Mesenchymal stem cell (in vitro differentiated cells and primary cell): ENCODE measurements at regions not wholly inside any gene's neighbourhood (a gene's known extent, or its start where the extent isn't known, plus 50 kb on each side); places are given as distances from the start of the nearest gene placed in this dataset.
A peak's percentile ranks its signal among the peaks of the same experiment; 100 is the strongest.

ENCODE experiments used
- DNase-seq: peaks from one replicate; pipeline ENCODE4 v3.0.0-alpha.2; 2013
- H2AFZ ChIP-seq: one replicate; pipeline ENCODE4 v1.6.1; 2013; ENCODE audit warnings: low read depth, mild to moderate bottlenecking, control low read depth, inconsistent platforms, low read length, moderate library complexity
- H2AK5ac ChIP-seq: 2 replicates; pipeline ENCODE4 v1.6.1; 2013; ENCODE audit warnings: low read length, moderate library complexity, mild to moderate bottlenecking, inconsistent platforms; ENCODE audit not compliant: severe bottlenecking
- H2BK120ac ChIP-seq: one replicate; pipeline ENCODE4 v1.6.1; 2013; ENCODE audit warnings: low read depth, mild to moderate bottlenecking, inconsistent platforms, low read length, moderate library complexity
- H2BK12ac ChIP-seq, 2 experiments: one replicate each; pipeline ENCODE4 v1.6.1; 2013; ENCODE audit warnings: inconsistent platforms in 2 of 2, low read length in 2 of 2, mild to moderate bottlenecking in 2 of 2, moderate library complexity in 2 of 2, control low read depth in 1 of 2
- H2BK15ac ChIP-seq: one replicate; pipeline ENCODE4 v1.6.1; 2013; ENCODE audit warnings: mild to moderate bottlenecking, low read depth, inconsistent platforms; ENCODE audit not compliant: poor library complexity, severe bottlenecking
- H2BK5ac ChIP-seq: 2 replicates; pipeline ENCODE4 v1.6.1; 2013; ENCODE audit warnings: low read depth, mild to moderate bottlenecking, low read length, control low read depth, inconsistent platforms; ENCODE audit not compliant: poor library complexity, severe bottlenecking
- H3K14ac ChIP-seq, 2 experiments: one replicate each; pipeline ENCODE4 v1.6.1; 2013; ENCODE audit warnings: inconsistent platforms in 2 of 2, low read length in 2 of 2, control low read depth in 1 of 2, mild to moderate bottlenecking in 1 of 2, moderate library complexity in 1 of 2
- H3K18ac ChIP-seq, 2 experiments: one replicate each; pipeline ENCODE4 v1.6.1; 2013; ENCODE audit warnings: inconsistent platforms in 2 of 2, low read length in 2 of 2, control low read depth in 1 of 2, low read depth in 1 of 2, mild to moderate bottlenecking in 1 of 2
- H3K23ac ChIP-seq, 2 experiments: one replicate each; pipeline ENCODE4 v1.6.1; 2013; ENCODE audit warnings: inconsistent platforms in 2 of 2, low read length in 2 of 2, mild to moderate bottlenecking in 2 of 2, moderate library complexity in 2 of 2, control low read depth in 1 of 2
- H3K27ac ChIP-seq: 2 replicates; pipeline ENCODE4 v1.5.1; 2013; ENCODE audit warnings: mild to moderate bottlenecking, moderate library complexity, low read length, control low read depth, inconsistent platforms; ENCODE audit not compliant: poor library complexity, severe bottlenecking
- H3K27me3 ChIP-seq, 2 experiments: 2 replicates each; pipeline versions ENCODE4 v1.6.1 to v1.7.0; 2013; ENCODE audit warnings: low read length in 2 of 2, mild to moderate bottlenecking in 2 of 2, moderate library complexity in 2 of 2, control low read depth in 1 of 2, inconsistent platforms in 1 of 2; ENCODE audit not compliant: control insufficient read depth in 1 of 2, insufficient read depth in 1 of 2
- H3K36me3 ChIP-seq, 2 experiments: 2 replicates each; pipeline versions ENCODE4 v1.6.1 to v1.7.0; 2013; ENCODE audit warnings: low read length in 2 of 2, control low read depth in 1 of 2, inconsistent platforms in 1 of 2, low read depth in 1 of 2, mild to moderate bottlenecking in 1 of 2; ENCODE audit not compliant: insufficient read depth in 2 of 2, control insufficient read depth in 1 of 2
- H3K4ac ChIP-seq, 2 experiments: one replicate each; pipeline ENCODE4 v1.6.1; 2013; ENCODE audit warnings: inconsistent platforms in 2 of 2, low read length in 2 of 2, mild to moderate bottlenecking in 2 of 2, moderate library complexity in 2 of 2, control low read depth in 1 of 2, low read depth in 1 of 2
- H3K4me1 ChIP-seq: 2 replicates; pipeline ENCODE4 v1.6.1; 2013; ENCODE audit warnings: low read depth, low read length, control low read depth; ENCODE audit not compliant: control insufficient read depth, insufficient read depth
- H3K4me2 ChIP-seq: 2 replicates; pipeline ENCODE4 v1.6.1; 2013; ENCODE audit warnings: low read length, mild to moderate bottlenecking, inconsistent platforms; ENCODE audit not compliant: poor library complexity, severe bottlenecking
- H3K4me3 ChIP-seq, 2 experiments: 2 replicates each; pipeline versions ENCODE4 v1.5.1 to v1.7.0; 2013; ENCODE audit warnings: low read length in 2 of 2, mild to moderate bottlenecking in 2 of 2, control low read depth in 1 of 2, low read depth in 1 of 2; ENCODE audit not compliant: insufficient read depth in 1 of 2
- H3K79me1 ChIP-seq: replicated peaks from 2 replicates; pipeline ENCODE4 v1.6.1; 2013; ENCODE audit warnings: mild to moderate bottlenecking, control low read depth, low read length, inconsistent platforms; ENCODE audit not compliant: poor library complexity, severe bottlenecking
- H3K9ac ChIP-seq: 2 replicates; pipeline ENCODE4 v1.7.0; 2013; ENCODE audit warnings: mild to moderate bottlenecking, low read length, moderate library complexity
- H3K9me3 ChIP-seq: 2 replicates; pipeline ENCODE4 v1.7.0; 2013; ENCODE audit warnings: mild to moderate bottlenecking, low read length; ENCODE audit not compliant: control insufficient read depth
- H4K8ac ChIP-seq: one replicate; pipeline ENCODE4 v1.6.1; 2013; ENCODE audit warnings: inconsistent platforms, mild to moderate bottlenecking, low read length, moderate library complexity
- H4K91ac ChIP-seq: one replicate; pipeline ENCODE4 v1.6.1; 2013; ENCODE audit warnings: mild to moderate bottlenecking, low read length, inconsistent platforms
- WGBS: methylation state at CpG from one replicate; pipeline ENCODE4 v1.1.7; 2013; ENCODE audit warnings: mixed read lengths; 5-methylcytosine and 5-hydroxymethylcytosine counted together

- H3K4me2 ChIP-seq: no peak overlapping the region
- H3K36me3 ChIP-seq: no peaks in the 10 kb centered on the region
- no peak overlapping the region for H2BK12ac ChIP-seq
- peaks cover 2% of the 10 kb centered on the region for H3K4me1 ChIP-seq
- no peak overlapping the region for H4K91ac ChIP-seq
- no peak for DNase-seq
- no peak overlapping the region for H4K8ac ChIP-seq
- no peaks in the 10 kb centered on the region for H3K9me3 ChIP-seq
- H2AK5ac ChIP-seq: no peak overlapping the region
- WGBS: 90% methylated on average over 1 of the region's 1 CpG
- H3K14ac ChIP-seq: no peak overlapping the region
- no peak overlapping the region for H3K27ac ChIP-seq
- H2BK5ac ChIP-seq: no peak overlapping the region
- no peak overlapping the region for H3K9ac ChIP-seq
- H3K18ac ChIP-seq: no peak overlapping the region
- H2AFZ ChIP-seq: no peak overlapping the region
- no peak overlapping the region for H3K4ac ChIP-seq
- no peak overlapping the region for H2BK15ac ChIP-seq
- H3K4me3 ChIP-seq: no peak overlapping the region
- no peak overlapping the region for H2BK120ac ChIP-seq
- H3K79me1 ChIP-seq: no peaks in the 10 kb centered on the region
- H3K27me3 ChIP-seq: no peaks in the 10 kb centered on the region
- H3K23ac ChIP-seq: no peak overlapping the region
Measured at GRCh38 chr5:8752595-8752994, 793.3 kb downstream of the SEMA5A start.

- no peak overlapping the region for H3K14ac ChIP-seq
- H3K9ac ChIP-seq: no peak overlapping the region
- no peak overlapping the region for H4K91ac ChIP-seq
- no peak overlapping the region for H3K4me2 ChIP-seq
- 0% methylated on average over 1 of the region's 2 CpGs for WGBS
- peak overlapping the region in 1 of 2 experiments; percentile 54 for H2BK12ac ChIP-seq
- no peak overlapping the region for H2AFZ ChIP-seq
- H2AK5ac ChIP-seq: no peak overlapping the region
- no peak overlapping the region for H2BK5ac ChIP-seq
- no peaks in the 10 kb centered on the region for H3K36me3 ChIP-seq
- peaks cover 2% of the 10 kb centered on the region for H3K4me1 ChIP-seq
- H3K23ac ChIP-seq: no peak overlapping the region
- H3K9me3 ChIP-seq: no peaks in the 10 kb centered on the region
- no peak overlapping the region for H2BK15ac ChIP-seq
- no peak overlapping the region for H3K4me3 ChIP-seq
- DNase-seq: peak; percentile 65
- H3K18ac ChIP-seq: no peak overlapping the region
- no peak overlapping the region for H3K27ac ChIP-seq
- no peak overlapping the region for H4K8ac ChIP-seq
- no peaks in the 10 kb centered on the region for H3K79me1 ChIP-seq
- no peak overlapping the region for H2BK120ac ChIP-seq
- H3K4ac ChIP-seq: no peak overlapping the region
- H3K27me3 ChIP-seq: no peaks in the 10 kb centered on the region
Measured at GRCh38 chr5:8756498-8757084, 789.3 kb downstream of the SEMA5A start.

GRCh38 chr5:8765886-8766285, 780.0 kb downstream of the SEMA5A start:
- Histone ChIP-seq H3K27me3 (no peaks in the 10 kb centered on the region), H3K9ac (no peak overlapping the region), H2BK120ac (no peak overlapping the region), H2BK5ac (no peak overlapping the region), H3K14ac (no peak overlapping the region), H2AFZ (no peak overlapping the region), H3K4me1 (no peaks in the 10 kb centered on the region), H3K9me3 (no peaks in the 10 kb centered on the region), H2BK12ac (peak overlapping the region in 1 of 2 experiments; percentile 85), H3K4me3 (no peak overlapping the region), H3K79me1 (no peaks in the 10 kb centered on the region), H3K36me3 (no peaks in the 10 kb centered on the region), H2AK5ac (no peak overlapping the region), H3K23ac (no peak overlapping the region), H3K4me2 (no peak overlapping the region), H2BK15ac (no peak overlapping the region), H4K8ac (no peak overlapping the region), H3K27ac (no peak overlapping the region), H3K18ac (no peak overlapping the region), H4K91ac (no peak overlapping the region), H3K4ac (no peak overlapping the region)
- DNase-seq: no peak
- WGBS: 44% methylated on average over 2 of the region's 3 CpGs

DNA sequence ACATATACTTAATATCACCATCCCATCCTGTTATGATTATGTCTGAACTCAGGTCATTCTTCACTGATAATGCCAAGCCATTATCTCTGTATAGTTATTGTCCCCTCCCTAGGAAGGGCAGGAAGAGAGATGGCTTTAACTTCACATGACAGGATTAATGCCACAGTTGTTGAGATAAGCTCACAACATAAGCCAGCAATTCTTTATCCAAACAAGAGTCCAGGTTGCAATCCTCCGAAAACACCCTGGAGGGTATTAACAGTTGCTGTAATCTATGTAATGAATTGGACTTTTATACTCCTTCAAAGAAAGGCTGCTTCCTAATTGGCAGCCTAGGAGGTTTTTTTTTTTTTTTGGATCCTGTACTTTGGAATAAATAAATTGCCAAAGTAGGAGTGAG, 779.4 kb downstream of the SEMA5A start:
- Histone ChIP-seq H2BK15ac (no peak overlapping the region), H4K91ac (no peak overlapping the region), H4K8ac (peak overlapping the region; percentile 46)

More for the DNA sequence above, 779.4 kb downstream of the SEMA5A start:
- no peaks in the 10 kb centered on the region for H3K4me1 ChIP-seq
- H3K4ac ChIP-seq: no peak overlapping the region
- H2BK5ac ChIP-seq: no peak overlapping the region
- no peak overlapping the region for H3K4me2 ChIP-seq
- no CpG with 5 or more reads among the region's 1 CpG for WGBS
- no peak overlapping the region for H2AFZ ChIP-seq
- H3K14ac ChIP-seq: no peak overlapping the region
- H2AK5ac ChIP-seq: no peak overlapping the region
- H2BK120ac ChIP-seq: no peak overlapping the region
- H3K27me3 ChIP-seq: no peaks in the 10 kb centered on the region
- H3K79me1 ChIP-seq: no peaks in the 10 kb centered on the region
- no peak for DNase-seq
- H3K23ac ChIP-seq: no peak overlapping the region
- H3K9me3 ChIP-seq: no peaks in the 10 kb centered on the region
- no peak overlapping the region for H3K9ac ChIP-seq
- H3K4me3 ChIP-seq: no peak overlapping the region
- no peak overlapping the region for H2BK12ac ChIP-seq
- H3K36me3 ChIP-seq: no peaks in the 10 kb centered on the region
- H3K27ac ChIP-seq: no peak overlapping the region
- H3K18ac ChIP-seq: no peak overlapping the region
